KOPT-K1 (cell line): ENCODE measurements at regions not wholly inside any gene's neighbourhood (a gene's known extent, or its start where the extent isn't known, plus 50 kb on each side); places are given as distances from the start of the nearest gene placed in this dataset.
"Not testable (repeated sequence)": the region's sequence is repeated elsewhere in the genome, so short reads cannot be mapped to it uniquely, and the experiment has no call there.

Source experiments
- H3K27ac ChIP-seq: fragments of 200-600 bp; sonication (generic); 2 replicates; pipeline ENCODE4 v1.5.1; 2016; ENCODE audit warnings: antibody characterized with exemption, mild to moderate bottlenecking, low read depth, low read length; ENCODE audit not compliant: poor library complexity, severe bottlenecking
- H3K36me3 ChIP-seq: fragments of 200-600 bp; sonication (generic); 2 replicates; pipeline ENCODE4 v1.5.1; 2017; ENCODE audit warnings: antibody characterized with exemption, mild to moderate bottlenecking, low read length, moderate library complexity; ENCODE audit not compliant: insufficient read depth
- H3K9me3 ChIP-seq: fragments of 200-600 bp; sonication (generic); 2 replicates; pipeline ENCODE4 v1.5.1; 2017; ENCODE audit warnings: antibody characterized with exemption, low read length, mild to moderate bottlenecking; ENCODE audit not compliant: insufficient read depth, poor library complexity, severe bottlenecking

DNA sequence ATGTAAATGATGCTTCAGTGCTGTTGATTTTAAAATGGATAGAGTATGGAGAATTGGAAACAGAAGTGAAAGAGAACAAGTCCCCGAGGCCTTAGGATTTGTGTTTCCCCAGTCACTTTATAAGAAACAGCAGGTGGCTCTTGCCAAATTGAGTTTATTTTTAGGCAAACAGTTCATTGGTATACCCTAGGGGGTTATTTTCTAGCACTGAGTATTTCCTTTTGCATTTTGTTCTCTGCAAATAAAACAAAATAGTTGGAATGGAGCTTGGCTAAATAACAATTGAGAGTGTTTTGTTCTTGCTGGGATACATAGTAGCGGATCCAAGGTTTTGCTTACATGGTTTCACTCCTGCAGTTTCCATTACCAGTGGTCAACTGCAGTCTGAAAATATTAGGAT is 591.1 kb upstream of the C16orf82 start:
- no peak overlapping the region for H3K27ac ChIP-seq
- H3K9me3 ChIP-seq = peaks cover 20% of the 10 kb centered on the region
- no peaks in the 10 kb centered on the region for H3K36me3 ChIP-seq

DNA sequence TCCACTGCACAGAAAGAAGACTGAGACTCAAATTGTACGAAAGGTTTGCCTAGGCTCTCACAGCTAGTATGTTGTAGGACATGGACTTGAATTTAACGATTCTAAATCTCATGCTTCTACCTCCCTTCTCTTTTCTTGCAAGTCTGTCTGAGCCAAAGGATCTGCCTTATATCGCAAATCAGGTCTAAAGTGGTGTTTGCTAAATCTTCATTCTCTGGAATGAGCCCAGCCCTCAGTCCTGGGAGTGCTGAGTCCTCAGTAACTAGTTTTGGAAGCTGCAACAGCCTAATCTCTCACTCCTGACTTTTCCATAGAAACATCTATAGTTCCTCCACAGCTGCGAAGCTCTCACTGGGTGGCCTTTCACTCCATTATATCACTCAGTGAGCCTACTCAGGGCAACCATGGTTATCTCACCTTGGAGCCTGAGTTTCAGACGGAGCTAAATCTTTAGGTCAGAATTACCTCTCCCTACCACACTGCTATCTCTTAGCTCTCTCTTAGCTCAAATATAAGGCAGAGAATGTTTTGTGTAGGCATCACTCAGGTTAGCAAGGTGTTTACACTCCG is 575.5 kb upstream of the C16orf82 start:
- Histone ChIP-seq H3K9me3 (no peaks in the 10 kb centered on the region), H3K36me3 (no peaks in the 10 kb centered on the region), H3K27ac (no peak overlapping the region)

DNA sequence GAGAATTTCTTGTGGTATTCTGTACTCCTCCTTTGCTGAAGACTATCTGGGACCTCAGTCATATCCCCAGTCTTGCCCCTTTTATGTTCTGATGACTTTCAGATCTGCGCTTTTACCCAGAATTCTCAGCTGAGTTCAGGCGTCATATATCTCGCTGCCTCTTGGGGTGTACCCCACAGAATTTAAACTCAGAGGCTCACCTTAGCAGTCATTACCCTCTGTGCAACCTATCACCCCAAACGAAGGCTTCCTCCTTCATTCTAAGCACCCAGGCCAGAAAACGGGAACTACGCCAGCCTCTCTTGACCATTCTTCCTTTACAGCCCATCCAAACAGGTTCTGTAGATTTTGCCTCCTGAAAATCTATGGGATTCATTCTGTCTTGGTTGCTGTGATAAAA is 574.8 kb upstream of the C16orf82 start:
- Histone ChIP-seq H3K36me3 (no peaks in the 10 kb centered on the region), H3K27ac (no peak overlapping the region), H3K9me3 (no peaks in the 10 kb centered on the region)

DNA sequence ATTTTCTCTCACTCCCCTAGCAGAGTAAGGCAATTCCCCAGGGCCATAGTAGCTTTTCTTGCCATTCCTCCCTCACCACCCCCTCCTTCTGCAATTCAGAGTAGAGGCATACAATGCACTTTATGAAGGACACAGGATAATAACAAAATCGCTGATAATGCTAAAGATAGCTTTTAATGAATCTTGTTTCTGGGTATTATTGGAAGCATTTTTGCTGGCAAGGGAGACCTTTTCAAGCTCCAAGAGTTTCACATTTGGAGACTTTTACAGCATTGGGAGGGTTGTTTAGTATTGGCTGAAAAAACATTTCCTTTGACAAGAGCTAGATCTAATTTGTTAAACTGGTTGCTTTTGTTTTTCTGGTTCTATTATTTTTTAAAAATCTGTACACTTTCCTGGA is 573.0 kb upstream of the C16orf82 start:
- no peaks in the 10 kb centered on the region for H3K9me3 ChIP-seq
- H3K27ac ChIP-seq = no peak overlapping the region
- no peaks in the 10 kb centered on the region for H3K36me3 ChIP-seq

DNA sequence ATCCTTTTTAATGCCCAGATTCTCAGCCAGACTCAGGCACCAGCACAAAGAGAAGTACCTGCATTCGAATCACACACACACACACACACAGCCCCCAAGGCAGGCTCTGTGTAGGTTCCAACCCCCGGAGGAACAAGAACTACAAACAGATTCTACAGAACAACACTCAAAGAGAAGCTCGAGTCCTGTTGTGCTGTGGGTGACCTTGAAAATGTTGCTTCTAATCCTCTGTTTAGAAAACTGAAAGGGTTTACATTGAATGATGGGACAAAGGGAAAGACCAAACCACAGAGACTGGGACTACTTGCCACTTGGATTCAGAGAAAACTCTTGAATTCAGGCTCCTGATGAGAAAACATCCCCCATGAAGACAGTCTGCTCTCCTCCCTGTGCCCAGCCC is 568.8 kb upstream of the C16orf82 start:
- no peak overlapping the region for H3K27ac ChIP-seq
- H3K9me3 ChIP-seq = no peaks in the 10 kb centered on the region
- H3K36me3 ChIP-seq = no peaks in the 10 kb centered on the region

DNA sequence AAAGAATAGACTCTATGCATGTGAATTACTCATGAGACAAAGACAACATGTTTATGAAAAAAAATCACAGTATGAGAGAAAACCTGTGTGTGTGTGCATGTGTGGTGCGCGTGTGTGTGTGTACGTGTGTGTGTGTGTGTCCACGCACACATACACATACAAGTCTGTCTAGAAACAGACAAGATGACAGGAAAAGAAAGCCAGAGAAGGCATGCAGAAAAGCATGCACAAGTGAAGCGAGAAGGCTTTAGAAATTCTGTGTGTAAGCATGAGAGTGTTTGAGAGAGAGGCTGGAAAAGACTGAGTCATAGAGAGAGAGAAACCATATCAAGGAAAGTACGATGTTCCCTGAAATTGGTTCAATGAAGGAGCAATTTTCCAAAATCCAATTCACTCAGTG is 566.4 kb upstream of the C16orf82 start:
- H3K36me3 ChIP-seq = no peaks in the 10 kb centered on the region
- H3K9me3 ChIP-seq = no peaks in the 10 kb centered on the region
- H3K27ac ChIP-seq = no peak overlapping the region

DNA sequence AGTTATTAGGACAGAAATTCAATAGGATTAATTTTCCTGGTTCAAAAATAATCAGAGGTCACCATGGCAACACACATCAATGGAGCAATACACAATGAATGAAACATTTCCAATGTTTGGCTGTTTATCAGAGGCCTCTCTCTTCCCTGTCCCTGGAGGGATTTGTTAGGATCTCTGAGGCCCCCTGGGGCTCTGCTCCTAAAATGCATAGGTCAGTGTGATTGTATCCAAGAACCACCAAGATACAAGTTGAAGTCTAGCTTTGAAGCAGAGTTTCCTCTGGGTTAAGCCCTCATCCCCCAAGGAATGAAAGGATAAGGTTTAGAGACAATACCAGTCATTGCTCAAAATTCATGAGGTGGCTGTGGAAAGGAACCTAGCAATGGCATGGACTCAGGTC is 561.2 kb upstream of the C16orf82 start:
- Histone ChIP-seq H3K27ac (no peak overlapping the region), H3K9me3 (no peaks in the 10 kb centered on the region), H3K36me3 (no peaks in the 10 kb centered on the region)

DNA sequence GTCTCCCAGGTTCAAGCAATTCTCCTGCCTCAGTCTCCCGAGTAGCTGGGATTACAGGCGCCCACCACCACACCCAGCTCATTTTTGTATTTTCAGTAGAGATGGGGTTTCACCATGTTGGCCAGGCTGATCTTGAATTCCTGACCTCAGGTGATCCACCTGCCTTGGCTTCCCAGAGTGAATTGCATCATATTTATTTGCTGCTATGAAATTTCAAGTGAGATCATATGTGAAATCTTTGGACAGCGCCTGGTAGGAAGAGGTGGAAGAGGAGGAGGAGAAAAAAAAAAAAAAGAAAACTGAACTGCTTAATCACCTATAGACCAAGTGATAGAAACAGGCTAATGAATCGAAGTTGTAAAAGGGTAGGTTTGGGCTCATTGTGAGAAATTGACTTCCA is 557.8 kb upstream of the C16orf82 start:
- H3K27ac ChIP-seq, H3K36me3 ChIP-seq, H3K9me3 ChIP-seq: not testable (repeated sequence)

DNA sequence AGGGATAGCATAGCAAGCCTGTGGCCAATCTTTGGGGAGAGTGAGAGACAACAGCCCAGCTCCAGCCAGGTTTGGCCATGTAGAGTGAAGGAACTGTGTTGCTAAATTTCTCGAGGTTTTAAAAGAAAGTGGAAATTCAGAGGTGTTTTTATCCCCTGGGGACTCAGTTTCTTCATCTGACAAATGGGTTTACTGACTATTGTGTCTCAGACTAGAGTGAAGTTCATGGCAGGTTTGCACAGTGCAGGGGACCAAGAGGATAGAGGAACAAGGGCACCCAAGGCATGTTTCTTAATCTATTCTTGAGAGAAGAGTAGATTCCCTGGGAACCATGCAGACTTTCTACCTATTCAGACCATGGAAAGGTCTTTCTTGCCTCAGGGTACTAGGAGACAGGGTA is 555.8 kb upstream of the C16orf82 start:
- Histone ChIP-seq H3K36me3 (no peaks in the 10 kb centered on the region), H3K27ac (no peak overlapping the region), H3K9me3 (no peaks in the 10 kb centered on the region)

DNA sequence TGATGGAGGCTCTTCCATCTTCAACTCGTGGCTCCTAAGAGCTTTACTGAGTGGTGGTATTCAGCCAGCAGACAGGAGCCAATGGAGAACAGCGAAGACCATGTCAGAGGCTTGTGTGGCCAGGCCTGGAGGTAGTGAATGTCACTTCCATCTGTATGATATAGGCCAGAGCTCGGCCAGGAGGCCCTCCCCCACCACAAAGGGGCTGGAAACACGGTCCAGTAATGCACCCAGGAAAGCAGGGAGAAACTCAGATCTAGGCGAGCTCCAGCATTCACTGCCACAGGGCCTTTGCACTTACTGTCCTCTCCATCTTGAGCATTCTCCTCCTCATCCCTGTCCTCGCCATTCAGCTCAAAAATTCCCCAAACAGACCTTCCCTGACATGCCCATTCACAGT is 555.3 kb upstream of the C16orf82 start:
- H3K36me3 ChIP-seq = no peaks in the 10 kb centered on the region
- H3K27ac ChIP-seq = no peak overlapping the region
- no peaks in the 10 kb centered on the region for H3K9me3 ChIP-seq

DNA sequence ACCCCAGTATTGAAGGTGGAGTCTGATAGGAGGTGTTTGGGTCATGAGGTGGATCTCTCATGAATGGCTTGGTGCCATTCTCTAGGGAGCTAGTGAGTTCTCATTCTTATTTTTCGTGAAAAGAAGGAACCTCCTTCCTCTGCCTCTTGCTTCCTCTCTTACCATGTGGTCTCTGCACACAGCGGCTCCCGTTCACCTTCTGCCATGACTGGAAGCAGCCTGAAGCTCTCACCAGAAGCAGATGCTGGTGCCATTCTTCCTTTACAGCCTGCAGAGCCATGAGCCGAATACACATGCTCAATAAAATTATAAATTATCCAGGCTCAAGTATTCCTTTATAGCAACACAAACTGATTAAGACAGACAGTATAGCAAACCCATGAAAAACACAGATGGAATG is 545.1 kb upstream of the C16orf82 start:
- Histone ChIP-seq H3K27ac (no peak overlapping the region), H3K36me3 (no peaks in the 10 kb centered on the region), H3K9me3 (no peaks in the 10 kb centered on the region)

DNA sequence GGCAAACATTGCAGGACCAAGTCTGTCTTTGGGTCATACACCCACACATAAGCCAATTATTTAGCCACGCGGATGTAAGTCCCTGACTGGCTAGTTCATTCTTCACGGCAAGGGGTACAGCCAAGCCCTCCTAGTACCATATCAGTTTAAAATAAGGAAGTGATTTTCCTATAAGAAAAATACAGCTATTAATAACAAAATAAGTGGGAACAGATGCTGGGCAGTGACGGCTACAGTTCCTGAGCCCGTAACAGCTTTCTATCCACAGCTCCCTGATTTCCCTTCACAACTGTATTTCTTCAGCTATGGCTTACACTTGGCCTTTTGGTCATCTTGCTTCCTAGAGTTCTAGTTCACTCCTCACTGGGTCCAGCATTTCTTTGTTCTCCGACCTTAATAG is 542.4 kb upstream of the C16orf82 start:
- no peaks in the 10 kb centered on the region for H3K9me3 ChIP-seq
- no peak overlapping the region for H3K27ac ChIP-seq
- no peaks in the 10 kb centered on the region for H3K36me3 ChIP-seq

DNA sequence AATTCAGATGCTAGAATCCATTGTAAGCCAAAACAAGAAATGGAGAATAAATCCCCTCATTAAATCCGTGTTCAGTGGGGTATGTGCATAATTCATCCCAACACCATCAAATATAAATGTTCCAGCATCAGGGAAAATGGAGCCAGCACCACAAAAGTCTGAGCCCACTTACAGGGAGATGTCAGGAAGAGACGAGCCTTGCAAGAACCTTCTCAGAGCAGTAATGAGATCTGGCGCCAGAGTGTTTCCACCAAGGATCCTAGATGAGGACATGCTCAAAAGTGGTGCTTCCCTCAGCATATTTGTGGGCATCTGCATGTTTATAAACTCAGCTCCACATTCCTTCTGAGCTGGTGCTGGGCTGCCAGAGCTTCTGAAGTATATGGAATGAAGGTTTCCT is 541.9 kb upstream of the C16orf82 start:
- no peaks in the 10 kb centered on the region for H3K36me3 ChIP-seq
- no peaks in the 10 kb centered on the region for H3K9me3 ChIP-seq
- H3K27ac ChIP-seq = no peak overlapping the region

DNA sequence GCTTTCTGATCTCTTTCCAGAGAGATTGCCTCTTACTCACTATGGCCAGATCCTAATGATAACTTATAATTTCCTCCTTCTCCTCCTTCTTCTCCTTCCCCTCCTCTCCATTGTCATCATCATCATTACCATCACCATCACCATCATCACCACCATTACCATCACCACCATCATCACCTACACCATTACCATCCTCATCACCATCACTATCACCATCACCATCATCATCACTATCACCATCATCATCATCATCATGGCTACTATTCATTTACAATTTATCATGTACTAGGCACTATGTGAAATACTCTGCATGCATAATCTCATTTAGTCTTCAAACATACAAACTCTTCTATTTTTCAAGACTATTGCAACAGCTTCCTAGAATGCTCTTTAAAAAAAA is 540.9 kb upstream of the C16orf82 start:
- Histone ChIP-seq H3K9me3 (no peaks in the 10 kb centered on the region), H3K27ac (no peak overlapping the region), H3K36me3 (no peaks in the 10 kb centered on the region)

DNA sequence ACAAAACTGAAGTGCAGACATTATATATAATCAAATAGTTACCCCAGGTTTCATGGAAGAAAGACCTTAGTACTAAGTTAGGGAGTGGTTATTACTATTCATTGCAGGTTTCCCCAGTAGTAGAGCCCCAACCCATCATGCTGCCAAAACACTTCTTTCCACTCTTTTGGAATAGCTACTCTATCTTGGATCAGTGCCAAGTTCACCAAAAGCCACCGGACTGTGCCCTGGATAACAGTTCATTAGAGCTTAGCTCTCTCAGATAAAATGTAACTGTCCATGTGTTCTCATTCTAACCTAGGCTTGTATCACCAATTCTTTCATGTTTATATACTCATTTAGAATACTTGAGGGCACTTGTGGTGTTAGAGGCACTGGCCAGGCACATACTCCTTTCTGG is 540.1 kb upstream of the C16orf82 start:
- Histone ChIP-seq H3K27ac (no peak overlapping the region), H3K36me3 (no peaks in the 10 kb centered on the region), H3K9me3 (no peaks in the 10 kb centered on the region)

DNA sequence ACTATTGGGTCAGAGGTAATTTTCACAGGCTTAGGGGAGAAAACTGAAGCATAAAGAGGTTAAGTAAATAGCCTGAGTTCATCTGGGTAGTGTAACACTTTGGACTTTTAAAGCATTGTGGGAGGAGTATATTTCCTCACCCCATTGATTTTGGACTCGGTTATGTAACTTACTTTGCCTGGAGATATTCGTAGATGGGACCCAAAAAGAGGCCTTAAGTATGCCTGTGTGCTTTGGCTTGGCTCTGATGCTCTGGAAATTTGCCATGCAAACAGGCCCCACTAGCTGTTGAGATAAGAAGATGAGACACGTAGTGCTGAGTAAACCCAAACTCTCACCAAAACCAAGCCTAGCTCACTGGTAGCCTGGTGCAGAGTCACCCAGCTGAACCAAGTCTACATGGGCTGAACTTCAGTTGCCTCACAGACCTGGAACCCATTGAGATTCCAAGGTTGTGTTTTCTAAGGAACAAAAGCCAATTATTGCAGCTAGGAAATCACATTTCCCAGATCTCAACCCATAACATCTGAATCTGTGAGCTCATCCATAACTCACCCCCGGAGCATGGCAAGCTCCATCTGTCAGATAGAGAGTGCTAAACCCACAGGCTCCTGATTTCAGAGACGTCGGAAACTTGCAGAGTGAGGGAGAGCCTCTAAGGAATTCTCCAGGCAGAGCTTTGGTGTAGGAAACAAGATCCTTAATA is 536.0 kb upstream of the C16orf82 start:
- H3K27ac ChIP-seq = no peak overlapping the region

More for the DNA sequence above, 536.0 kb upstream of the C16orf82 start:
- H3K9me3 ChIP-seq = no peaks in the 10 kb centered on the region
- no peaks in the 10 kb centered on the region for H3K36me3 ChIP-seq
